WTC11 (cell line): ENCODE measurements at regions not wholly inside any gene's neighbourhood (a gene's known extent, or its start where the extent isn't known, plus 50 kb on each side); places are given as distances from the start of the nearest gene placed in this dataset.
"Not testable (repeated sequence)": the region's sequence is repeated elsewhere in the genome, so short reads cannot be mapped to it uniquely, and the experiment has no call there.

ENCODE experiments used
- ATF2 ChIP-seq: sonication (generic); formaldehyde crosslinking; IDR thresholded peaks from 2 replicates; pipeline ENCODE4 v1.8.1; 2022; ENCODE audit warnings: low read depth, missing genetic modification reagents, borderline replicate concordance
- CTCF ChIP-seq: fragments of 200-600 bp; IDR thresholded peaks from 2 replicates; pipeline ENCODE4 v1.8.0; 2022; ENCODE audit warnings: antibody characterized with exemption
- KAT7 ChIP-seq: sonication (generic); formaldehyde crosslinking; IDR thresholded peaks from 2 replicates; pipeline ENCODE4 v1.8.1; 2023; ENCODE audit warnings: missing genetic modification reagents, mild to moderate bottlenecking, borderline replicate concordance

GRCh38 chr14:19088632-19089031 is 121.4 kb downstream of the POTEM start:
- not testable (repeated sequence) for TF ChIP-seq CTCF; KAT7 (CRISPR knock-in tag); ATF2 (CRISPR knock-in tag)
